BJ (cell line): ENCODE measurements at regions not wholly inside any gene's neighbourhood (a gene's known extent, or its start where the extent isn't known, plus 50 kb on each side); places are given as distances from the start of the nearest gene placed in this dataset.

Experiments
- CTCF ChIA-PET: fragments of 350-600 bp; formaldehyde crosslinking; extraction: SDS; loops from one replicate; lab custom pipeline; 2021; ENCODE audit warnings: antibody characterized with exemption, inconsistent platforms; lab: Yijun Ruan, JAX
- POLR2A ChIA-PET: fragments of 300-600 bp; sonication (Branson Sonifier 250); formaldehyde crosslinking; extraction: SDS; loops from one replicate; lab custom pipeline; 2021; ENCODE audit warnings: antibody characterized with exemption; lab: Charles Lee
- DNase-seq: peaks from one replicate; pipeline ENCODE4 v3.0.0-alpha.2; 2011; ENCODE audit warnings: low read depth
- H3K27me3 ChIP-seq: 2 replicates; pipeline ENCODE4 v1.6.0; 2011; ENCODE audit warnings: low read length; ENCODE audit not compliant: control insufficient read depth, insufficient read depth
- H3K36me3 ChIP-seq: 2 replicates; pipeline ENCODE4 v1.5.1; 2011; ENCODE audit warnings: low read length; ENCODE audit not compliant: control insufficient read depth, insufficient read depth
- H3K4me3 ChIP-seq: 2 replicates; pipeline ENCODE4 v1.5.1; 2011; ENCODE audit warnings: low read depth, mild to moderate bottlenecking, control low read depth, low read length
- TF ChIP-seq, protein P1 (sequence below): IDR thresholded peaks from 2 replicates; pipeline ENCODE4 v1.5.1; 2011; ENCODE audit warnings: low read depth, mild to moderate bottlenecking, control low read depth, inconsistent platforms, low read length, moderate library complexity; ENCODE audit not compliant: insufficient read depth

DNA sequence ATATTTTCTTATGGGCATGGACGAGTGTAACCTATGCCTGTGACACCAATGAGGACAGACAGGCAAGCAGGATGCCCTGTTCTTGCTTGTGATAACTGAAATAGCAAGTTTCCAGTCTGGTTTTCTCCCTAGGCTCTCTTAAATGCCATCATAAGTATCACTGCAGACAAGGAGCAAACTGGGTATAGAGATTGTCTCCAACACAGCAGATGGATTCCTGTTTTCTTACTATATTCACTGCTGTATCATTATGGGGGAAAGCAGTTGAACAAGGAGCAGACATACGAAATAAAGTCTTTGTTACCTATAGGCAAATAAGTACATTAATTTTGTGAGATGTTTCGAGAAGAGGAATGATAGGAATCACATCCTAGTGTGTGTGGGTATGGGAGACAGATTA is 178.0 kb upstream of the TBL1XR1 start:
- ChIA-PET POLR2A (no interaction called here), CTCF (no interaction called here)
- TF ChIP-seq, protein P1, sequence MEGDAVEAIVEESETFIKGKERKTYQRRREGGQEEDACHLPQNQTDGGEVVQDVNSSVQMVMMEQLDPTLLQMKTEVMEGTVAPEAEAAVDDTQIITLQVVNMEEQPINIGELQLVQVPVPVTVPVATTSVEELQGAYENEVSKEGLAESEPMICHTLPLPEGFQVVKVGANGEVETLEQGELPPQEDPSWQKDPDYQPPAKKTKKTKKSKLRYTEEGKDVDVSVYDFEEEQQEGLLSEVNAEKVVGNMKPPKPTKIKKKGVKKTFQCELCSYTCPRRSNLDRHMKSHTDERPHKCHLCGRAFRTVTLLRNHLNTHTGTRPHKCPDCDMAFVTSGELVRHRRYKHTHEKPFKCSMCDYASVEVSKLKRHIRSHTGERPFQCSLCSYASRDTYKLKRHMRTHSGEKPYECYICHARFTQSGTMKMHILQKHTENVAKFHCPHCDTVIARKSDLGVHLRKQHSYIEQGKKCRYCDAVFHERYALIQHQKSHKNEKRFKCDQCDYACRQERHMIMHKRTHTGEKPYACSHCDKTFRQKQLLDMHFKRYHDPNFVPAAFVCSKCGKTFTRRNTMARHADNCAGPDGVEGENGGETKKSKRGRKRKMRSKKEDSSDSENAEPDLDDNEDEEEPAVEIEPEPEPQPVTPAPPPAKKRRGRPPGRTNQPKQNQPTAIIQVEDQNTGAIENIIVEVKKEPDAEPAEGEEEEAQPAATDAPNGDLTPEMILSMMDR = no peak
- Histone ChIP-seq H3K4me3 (no peak overlapping the region), H3K36me3 (no peaks in the 10 kb centered on the region), H3K27me3 (no peaks in the 10 kb centered on the region)
- DNase-seq = no peak

DNA sequence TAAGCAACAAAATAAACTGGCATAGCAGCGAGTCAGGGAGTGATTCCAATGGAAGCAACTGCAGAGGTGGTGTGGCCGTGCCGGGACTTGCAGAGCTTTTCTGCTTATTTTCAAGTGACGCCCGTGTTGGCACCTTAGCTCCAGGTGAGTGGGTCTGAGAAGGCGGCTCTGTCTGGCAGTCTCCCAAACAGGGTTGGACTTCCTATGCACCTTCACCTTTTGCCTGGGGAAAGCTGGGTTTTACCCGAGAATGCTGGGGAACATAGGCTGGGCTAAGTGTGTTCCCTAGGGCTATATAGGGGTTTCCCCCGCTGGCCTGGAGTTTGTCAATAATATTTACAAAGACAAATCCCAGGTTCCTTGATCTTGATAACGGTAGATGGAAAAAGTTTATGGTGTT is 179.9 kb upstream of the TBL1XR1 start:
- TF ChIP-seq, protein P1 = no peak
- no peaks in the 10 kb centered on the region for H3K36me3 ChIP-seq
- H3K27me3 ChIP-seq = no peaks in the 10 kb centered on the region
- ChIA-PET POLR2A (no interaction called here), CTCF (no interaction called here)
- H3K4me3 ChIP-seq = no peak overlapping the region
- no peak for DNase-seq

DNA sequence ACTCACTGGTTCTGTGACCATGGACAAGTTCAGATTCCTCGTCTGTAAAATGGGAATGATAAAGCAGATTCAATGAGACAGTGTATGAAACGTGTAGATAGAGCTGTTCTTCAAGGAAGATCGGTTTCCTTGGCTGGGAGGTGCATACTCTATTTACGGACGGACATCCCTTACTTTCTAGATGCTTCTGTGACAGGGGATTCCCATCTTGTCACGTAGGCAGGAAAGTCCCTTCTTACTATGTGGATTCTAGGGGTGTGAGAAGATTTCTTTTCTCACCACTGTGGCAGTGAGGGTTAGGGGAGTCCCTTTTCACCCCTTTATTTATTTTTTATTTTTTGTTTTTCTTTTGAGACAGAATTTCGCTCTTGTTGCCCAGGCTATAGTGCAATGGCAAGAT is 180.9 kb upstream of the TBL1XR1 start:
- TF ChIP-seq, protein P1 = no peak
- DNase-seq = no peak
- CTCF ChIA-PET = no interaction called here
- Histone ChIP-seq H3K36me3 (no peaks in the 10 kb centered on the region), H3K27me3 (no peaks in the 10 kb centered on the region), H3K4me3 (no peak overlapping the region)
- POLR2A ChIA-PET = no interaction called here

DNA sequence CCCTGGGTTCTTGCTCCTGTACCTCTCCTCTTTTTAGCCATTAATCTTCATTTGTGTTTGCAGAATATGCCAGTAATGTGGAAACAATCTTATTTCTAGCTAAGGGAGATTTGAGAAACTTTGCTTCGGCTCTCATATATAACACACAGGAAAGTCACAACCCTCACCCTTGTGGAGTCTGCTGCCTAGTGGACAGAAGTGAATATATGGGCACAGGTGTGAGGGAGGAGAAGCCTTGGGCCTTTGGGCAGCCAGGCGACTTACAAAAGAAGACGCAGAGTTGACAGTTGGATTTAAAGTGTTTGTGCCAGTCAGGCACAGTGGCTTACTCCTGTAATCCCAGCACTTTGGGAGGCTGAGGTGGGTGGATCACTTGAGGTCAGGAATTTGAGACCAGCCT is 181.8 kb upstream of the TBL1XR1 start:
- TF ChIP-seq, protein P1 = no peak
- CTCF ChIA-PET = interaction anchor here (0.7 kb wide), 1 partner anchor 162 kb away, joined by 3 read pairs; no protein-coding TSS in a partner anchor
- H3K27me3 ChIP-seq = no peaks in the 10 kb centered on the region
- no peaks in the 10 kb centered on the region for H3K36me3 ChIP-seq
- POLR2A ChIA-PET = no interaction called here
- no peak for DNase-seq
- no peak overlapping the region for H3K4me3 ChIP-seq

DNA sequence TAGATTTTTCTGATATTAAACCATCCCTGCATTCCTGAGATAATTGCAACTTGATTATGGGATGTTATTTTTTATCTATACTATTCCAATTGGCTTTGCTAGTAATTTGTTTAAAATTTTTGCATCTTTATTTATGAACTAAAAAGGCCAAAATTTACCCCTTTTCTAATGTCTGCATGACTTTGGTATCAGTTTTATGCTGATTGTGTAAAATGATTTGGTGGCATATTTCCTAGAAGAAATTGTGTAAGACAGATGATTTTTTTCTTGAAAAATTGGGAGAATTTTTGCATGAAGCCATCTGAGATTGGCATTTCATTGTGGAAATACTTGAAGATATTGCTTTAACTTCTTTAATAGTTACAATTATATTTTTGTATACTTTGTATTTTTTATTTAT is 183.8 kb upstream of the TBL1XR1 start:
- POLR2A ChIA-PET = no interaction called here
- TF ChIP-seq, protein P1 = no peak
- CTCF ChIA-PET = no interaction called here

More for the DNA sequence above, 183.8 kb upstream of the TBL1XR1 start:
- Histone ChIP-seq H3K36me3 (no peaks in the 10 kb centered on the region), H3K4me3 (no peak overlapping the region), H3K27me3 (no peaks in the 10 kb centered on the region)
- DNase-seq = no peak
